Stimulated activated CD4-positive, alpha-beta T cell treated with anti-CD3 and anti-CD28 coated beads, Interleukin-12 subunit alpha, Interleukin-12 subunit beta, amount 100 ng/mL, for 48 hours (primary cell): ENCODE measurements at regions not wholly inside any gene's neighbourhood (a gene's known extent, or its start where the extent isn't known, plus 50 kb on each side); places are given as distances from the start of the nearest gene placed in this dataset.
"Not testable (repeated sequence)": the region's sequence is repeated elsewhere in the genome, so short reads cannot be mapped to it uniquely, and the experiment has no call there.

Experiments
- DNase-seq, 3 donors: peaks; one replicate each; pipeline ENCODE4 v3.0.0-alpha.2; 2020; ENCODE audit warnings: low read depth in 2 of 3, low spot score in 1 of 3

DNA sequence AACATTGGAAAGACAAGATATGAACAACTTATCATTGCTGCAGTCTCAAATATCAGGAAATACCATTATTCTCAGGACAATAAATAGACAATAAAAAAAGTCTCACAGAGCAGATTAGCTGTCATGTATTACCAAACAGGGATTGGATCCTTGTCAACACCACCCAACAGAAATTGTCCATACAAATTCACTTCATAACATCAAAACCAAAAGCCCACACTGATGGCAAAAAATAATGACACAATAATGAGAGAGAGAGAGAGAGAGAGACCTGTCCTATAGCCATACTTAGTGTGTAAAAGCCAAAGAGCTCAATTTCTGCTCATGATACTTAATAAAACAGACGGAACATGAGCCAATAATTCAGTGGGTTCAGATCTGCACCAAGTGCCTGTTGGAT is 96.5 kb downstream of the PPIAL4G start:
- no peak for DNase-seq

DNA sequence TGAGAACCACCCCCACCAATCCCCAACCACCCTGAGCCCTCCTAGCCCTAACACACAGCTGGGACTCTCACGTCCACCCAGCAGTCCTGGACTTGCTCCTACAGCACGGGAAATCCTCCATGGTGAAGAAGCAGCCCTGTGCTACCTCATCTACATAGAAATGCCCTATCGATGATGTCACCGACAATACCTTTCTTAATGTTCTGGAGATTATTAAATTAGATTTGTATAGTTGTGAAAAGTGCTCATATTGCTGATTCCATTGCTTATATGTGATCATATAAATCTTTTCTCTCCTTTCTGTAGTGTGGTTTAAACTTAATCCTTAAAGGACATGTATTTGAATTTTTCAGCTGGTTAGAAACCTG is 97.1 kb downstream of the PPIAL4G start:
- DNase-seq: not testable (repeated sequence)

DNA sequence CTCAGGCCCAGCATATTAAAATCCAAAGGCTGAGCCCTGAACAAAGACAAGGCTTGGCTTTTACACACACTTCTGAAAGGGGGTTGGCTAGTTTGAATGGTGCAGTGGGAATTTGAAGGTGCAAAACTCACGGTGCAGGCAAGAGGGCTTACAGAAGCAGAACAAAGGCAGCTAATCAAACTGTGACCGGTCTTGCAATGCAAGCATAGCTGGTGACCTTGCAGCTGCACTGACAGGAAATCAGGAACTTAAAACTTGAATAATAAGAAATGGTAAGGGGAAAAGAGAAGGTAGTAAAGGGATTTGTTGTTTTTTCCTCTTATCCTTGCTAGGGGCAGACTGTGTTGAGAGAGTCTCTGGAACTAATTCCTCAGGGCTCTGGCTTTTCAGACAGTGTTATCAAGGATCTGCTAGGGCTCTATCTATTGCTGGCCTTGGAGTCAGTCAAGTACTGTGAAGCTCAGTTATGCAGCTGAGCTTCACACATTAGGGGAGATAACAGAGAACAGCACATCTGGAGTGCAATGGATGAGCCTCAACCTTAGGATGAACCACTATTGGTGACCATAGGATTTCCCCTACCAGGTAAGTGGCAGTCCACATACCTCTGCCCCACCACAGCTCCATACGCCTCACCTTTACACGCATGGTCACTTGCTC is 97.6 kb downstream of the PPIAL4G start:
- no peak for DNase-seq

DNA sequence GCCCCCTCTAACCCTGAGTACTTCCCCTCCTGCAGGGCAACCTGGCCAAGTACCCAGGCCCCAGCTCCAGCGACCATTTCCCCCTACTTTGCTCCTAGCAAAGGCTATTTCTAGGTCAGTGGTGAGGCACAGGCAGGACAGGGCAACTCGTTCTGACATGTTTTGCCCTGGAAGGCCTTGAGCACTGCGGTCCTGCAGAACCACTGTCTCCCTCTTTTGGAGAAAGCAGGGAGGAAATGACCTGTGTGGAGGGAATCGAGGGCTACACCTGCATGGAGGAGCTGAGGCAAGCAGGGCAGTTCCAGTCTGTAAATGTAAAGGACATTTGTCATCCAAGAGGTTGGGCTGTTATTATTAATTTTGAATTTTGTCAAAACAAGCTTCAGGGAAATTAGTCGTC is 99.1 kb downstream of the PPIAL4G start:
- DNase-seq: no peak

DNA sequence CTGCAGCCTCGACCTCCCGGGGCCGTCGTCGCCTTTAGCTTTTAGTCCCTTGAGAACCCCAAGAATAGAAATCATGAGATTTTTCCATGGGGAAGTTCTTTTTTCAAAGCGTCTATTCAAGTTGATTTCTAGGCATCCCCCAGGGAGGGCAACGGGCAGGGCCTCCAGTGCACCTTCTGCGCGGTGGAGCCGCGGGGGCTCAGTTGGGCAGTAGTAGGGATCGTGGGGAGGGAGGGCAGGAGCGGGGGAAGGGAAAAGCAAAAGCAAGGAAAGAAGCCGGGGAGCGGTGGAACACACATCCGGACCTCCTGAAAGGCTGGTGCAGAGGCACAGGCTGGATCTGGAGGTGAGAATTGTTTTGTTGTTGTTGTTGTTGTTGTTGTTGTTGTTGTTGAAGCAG is 103.4 kb downstream of the PPIAL4G start:
- DNase-seq: no peak

DNA sequence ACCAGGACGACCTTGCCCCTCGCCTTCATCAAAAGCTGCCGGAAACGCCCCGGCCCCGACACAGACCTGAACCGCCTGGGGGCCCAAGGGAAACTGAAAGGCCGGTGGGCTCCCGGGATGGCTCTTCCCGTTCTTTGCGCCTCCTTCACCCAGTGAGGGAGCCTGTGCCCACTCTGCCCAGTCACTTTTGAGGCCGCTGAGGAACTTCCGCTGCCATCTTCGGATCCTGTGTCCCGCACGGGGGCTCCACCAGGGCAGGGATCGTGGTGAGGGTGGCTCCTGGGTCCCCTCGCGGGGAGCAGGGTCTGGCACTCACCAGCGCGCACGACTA is 104.0 kb downstream of the PPIAL4G start:
- no peak for DNase-seq

DNA sequence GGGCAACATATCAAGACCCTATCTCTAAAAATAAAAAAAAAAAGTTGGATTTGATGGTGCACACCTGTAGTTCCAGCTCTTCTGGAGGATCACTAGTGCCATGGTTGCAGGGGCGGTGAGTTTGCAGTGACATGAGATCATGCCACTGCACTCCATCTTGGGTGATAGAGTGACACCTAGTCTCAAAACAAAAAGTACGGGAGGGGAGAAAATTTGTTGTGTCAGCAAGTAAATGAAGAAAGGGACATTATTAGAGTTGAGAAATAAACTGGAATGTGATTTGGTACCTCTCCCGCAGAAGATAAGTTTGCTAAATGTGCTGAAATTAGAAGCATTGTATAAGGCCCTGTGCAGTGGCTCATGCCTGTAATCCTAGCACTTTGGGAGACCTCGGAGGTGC is 105.1 kb downstream of the PPIAL4G start:
- DNase-seq: not testable (repeated sequence)

DNA sequence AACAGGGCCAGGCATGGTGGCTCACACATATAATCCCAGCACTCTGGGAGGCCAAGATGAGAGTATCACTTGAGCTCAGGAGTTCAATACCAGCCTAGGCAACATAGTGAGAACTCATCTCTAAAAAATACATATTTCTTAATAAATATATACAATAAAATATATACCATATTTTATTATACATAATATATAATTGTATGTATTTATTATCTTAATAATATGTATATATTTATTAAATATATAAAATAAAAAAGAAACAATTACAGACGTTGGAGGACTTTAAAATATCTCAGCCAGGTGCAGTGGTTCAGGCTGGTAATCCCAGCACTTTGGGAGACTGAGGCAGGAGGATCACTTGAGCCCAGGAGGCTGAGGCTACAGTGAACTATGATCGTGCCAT is 106.1 kb downstream of the PPIAL4G start:
- DNase-seq: not testable (repeated sequence)

DNA sequence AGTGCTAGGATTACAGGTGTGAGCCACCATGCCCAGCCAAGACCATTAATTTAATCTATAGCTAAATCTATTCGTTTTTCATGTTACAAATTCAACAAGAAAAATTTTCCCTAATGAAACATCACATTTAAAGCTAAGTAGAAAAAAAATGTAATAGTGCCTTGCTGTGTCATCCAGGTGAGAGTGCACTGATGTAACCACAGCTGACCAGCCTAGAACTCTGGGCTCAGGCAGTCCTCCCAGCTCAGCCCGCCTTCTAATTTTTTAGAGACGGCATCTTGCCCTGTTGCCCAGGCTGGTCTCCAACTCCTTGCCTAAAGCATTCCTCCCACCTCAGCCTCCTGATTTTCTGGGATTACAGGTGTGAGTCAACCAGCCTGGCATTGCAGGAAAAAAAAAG is 109.0 kb downstream of the PPIAL4G start:
- no peak for DNase-seq

DNA sequence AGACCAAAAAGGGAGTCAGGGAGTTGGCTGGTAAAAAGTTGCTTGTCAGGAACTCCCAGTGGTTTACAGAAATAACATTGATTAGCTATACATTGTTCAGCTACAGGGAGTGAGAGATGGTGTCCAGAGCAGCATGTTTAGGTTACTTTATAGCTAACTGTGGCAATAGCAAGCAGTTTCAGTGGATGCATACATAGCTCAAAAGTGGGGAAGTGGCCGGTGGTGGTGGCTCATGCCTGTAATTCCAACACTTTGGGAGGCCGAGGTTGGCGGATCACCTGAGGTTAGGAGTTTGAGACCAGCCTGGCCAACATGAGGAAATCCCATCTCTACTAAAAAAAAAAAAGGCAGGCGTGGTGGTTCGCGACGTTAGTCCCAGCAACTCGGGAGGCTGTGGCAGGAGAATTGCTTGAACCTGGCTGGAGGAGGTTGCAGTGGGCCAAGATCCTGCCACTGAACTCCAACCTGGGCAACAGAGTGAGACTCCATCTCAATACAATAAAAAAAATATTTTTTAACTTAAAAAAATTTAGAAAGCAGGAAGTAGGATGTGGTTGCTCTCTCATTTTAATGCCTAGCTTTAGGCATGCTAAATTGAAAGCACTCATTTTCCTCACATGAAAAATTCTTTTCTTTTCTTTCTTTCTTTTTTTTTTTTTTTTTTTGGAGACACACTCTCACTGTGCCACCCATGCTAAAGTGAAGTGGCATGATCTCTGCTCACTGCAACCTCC is 109.7 kb downstream of the PPIAL4G start:
- no peak for DNase-seq

DNA sequence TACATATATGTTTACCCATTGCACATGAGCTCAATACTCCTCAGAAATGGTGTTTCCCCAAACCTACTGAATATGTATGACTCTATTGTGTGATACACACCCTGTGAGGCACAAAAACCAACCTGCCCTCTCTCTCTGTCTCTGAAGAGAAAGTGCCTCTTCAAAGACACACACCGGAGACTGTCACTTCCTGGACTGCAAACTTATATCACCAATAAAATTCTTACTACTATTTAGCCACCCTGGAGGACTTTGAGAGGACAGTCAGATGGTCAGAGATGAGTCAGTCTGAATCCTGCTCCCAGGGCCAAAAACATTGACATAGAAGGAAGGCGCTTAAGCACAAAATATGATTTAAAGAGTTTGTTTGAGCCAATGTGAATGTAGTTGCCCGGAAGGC is 110.4 kb downstream of the PPIAL4G start:
- no peak for DNase-seq

DNA sequence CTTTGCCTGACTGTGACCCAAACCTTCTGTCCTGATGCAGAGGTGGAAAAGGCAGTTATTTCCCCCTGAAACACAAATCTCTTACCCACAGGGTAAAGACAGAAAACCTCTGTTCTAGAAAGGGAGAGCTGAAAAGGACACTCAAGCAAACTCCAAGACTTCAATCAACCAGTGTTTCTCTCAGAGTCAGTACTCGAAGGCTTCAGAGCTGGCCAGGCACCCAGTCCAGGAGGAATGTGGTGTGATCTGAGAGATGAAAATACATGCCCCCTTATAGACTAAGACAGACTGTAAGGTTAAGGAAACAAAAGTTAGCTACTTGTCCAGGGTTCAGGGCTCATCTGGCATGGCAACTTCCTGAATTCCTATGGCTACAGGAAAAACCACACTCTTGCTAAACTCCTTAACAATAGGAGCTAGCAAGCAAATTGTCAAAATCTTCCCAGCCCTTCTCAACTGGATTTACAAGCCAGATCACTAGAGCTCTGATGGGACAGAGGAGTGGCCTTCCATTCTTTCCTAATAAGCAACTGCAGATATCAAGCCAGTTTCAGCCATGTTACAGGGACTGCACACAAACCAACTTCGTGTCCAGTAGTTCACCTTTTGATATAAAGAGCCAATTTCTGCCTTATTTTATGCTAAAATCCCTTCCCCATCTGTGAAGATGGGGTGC is 110.9 kb downstream of the PPIAL4G start:
- not testable (repeated sequence) for DNase-seq

DNA sequence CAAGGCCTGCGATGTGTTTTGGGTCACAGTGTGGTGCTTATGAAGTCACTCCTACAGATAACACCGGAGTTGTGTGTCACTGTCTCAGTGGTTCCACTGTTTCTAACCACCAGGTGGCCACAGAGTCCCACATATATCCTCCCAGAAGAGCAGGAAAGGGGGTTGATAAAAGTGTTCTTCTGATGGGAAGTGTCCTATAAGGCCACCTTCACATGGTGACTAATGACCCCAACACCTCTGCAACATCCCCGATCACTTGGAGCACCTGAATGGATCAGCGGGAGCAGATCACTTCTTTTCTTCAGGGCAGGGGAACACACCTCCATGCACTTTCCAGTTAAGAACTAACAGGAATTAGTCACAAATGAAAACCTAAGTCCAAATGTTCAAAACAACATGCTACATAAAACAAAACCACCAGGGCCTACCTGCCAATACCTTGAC is 111.5 kb downstream of the PPIAL4G start:
- DNase-seq: peak; percentile 36 to 63 (median 54)

DNA sequence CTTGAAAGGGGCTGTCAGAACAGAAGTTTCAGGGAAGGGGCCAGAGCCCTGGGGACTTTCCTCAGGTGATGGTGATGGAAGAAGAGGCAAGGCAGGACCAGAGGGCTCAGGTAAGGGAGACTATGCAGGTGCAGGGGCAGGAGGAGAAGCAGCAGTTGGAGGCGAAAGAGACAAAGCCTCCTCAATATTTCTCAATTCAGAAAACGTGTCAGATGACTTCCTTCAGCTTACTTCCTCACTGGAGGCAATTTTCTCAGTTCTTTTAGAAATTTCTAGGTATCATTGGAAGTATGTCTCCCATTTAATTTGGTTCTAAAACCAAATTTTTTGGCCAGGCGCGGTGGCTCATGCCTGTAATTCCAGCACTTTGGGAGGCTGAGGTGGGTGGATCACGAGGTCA is 112.4 kb downstream of the PPIAL4G start:
- DNase-seq: not testable (repeated sequence)

DNA sequence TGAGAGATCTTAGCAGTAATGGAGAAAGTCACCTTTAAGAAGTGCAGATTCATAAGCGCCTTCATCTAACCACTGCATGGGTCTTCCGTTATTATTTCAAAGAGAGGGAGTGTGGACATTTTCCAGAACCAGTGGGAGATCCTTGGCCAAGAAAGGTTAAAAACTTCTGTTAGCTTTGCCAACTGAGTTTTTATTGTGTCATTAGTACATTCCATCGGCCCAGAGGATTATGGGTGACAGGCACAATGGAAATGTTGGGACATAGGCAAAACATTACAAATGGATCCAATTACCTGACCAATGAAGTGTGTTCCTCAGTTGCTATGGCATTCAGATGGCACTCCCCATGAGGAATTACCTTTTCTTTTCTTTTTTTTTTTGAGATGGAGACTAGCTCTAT is 115.5 kb downstream of the PPIAL4G start:
- DNase-seq: no peak

DNA sequence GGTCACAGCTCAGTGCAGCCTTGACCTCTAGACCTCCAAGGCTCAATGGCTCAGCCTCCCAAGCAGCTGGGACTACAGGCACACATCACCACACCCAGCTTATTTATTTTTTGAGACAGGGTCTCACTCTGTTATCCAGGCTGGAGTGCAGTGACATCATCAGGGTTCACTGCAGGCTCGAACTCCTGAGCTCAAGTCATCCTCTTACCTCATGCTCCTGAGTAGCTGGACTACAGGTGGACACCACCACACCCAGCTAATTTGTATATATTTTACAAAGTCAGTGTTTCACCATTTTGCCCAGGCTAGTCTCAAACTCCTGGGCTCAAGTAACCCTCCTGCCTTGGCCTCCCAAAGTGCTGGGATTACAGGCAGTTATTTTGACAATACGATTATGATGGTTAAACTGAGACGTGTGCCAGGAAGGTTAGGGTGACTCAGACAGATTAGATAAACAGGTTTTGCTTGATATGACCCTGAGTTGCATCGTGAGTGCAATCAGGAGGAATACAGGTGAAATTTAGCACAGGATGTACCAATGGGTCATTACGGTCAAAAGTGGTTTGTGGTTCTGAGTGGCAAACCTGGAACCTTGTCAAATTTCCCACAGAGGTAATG is 116.9 kb downstream of the PPIAL4G start:
- not testable (repeated sequence) for DNase-seq

DNA sequence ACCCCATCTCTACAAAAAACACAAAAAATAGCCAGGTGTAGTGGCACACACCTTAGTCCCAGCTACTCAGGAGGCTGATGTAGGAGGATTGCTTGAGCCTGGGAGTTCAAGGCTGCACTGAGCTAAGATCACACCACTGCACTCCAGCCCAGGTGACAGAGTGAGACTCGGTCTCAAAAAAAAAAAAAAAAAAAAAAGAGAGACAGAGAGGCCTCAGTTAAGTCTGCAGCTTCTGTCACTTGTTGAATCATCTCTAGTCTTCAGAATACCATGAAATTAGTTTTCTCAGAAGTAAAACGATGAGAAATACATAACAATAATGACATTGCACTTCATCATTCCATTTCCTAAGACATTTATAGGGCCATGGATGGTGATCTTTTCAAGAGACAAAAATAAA is 118.0 kb downstream of the PPIAL4G start:
- DNase-seq: not testable (repeated sequence)

DNA sequence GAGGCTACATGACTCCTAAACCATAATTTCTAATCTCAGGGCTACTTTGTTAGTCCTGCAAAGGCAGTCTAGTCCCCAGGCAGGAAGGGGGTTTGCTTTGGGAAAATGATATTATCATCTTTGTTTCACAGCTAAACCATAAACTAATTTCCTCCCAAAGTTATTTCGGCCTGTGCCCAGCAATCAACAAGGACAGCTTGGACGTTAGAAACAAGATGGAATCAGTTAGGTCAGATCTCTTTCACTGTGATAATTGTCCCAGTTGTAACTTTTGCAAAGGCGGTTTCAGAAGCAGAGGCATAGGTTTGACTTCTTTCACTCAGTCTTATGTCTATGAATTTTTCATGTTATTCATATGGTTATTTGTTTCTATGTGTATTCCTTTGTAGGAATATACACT is 119.1 kb downstream of the PPIAL4G start:
- DNase-seq: not testable (repeated sequence)

DNA sequence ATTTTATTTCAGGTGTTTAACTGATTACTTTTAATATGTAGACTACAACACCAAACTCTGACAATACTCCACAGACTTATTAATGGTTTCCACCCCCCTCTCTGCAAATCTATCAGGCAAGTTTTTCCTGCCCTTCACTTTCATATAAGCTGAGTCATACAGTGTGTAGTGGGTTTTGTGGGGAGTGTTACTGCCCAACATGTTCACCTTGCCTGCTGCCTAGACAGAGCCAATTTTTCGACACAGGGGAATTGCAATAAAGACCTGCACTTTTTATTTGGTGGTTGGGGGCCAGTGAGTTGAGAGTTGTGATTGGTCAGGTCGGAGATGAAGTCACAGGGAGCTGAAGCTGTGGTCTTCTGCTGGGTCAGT is 119.7 kb downstream of the PPIAL4G start:
- DNase-seq: no peak

DNA sequence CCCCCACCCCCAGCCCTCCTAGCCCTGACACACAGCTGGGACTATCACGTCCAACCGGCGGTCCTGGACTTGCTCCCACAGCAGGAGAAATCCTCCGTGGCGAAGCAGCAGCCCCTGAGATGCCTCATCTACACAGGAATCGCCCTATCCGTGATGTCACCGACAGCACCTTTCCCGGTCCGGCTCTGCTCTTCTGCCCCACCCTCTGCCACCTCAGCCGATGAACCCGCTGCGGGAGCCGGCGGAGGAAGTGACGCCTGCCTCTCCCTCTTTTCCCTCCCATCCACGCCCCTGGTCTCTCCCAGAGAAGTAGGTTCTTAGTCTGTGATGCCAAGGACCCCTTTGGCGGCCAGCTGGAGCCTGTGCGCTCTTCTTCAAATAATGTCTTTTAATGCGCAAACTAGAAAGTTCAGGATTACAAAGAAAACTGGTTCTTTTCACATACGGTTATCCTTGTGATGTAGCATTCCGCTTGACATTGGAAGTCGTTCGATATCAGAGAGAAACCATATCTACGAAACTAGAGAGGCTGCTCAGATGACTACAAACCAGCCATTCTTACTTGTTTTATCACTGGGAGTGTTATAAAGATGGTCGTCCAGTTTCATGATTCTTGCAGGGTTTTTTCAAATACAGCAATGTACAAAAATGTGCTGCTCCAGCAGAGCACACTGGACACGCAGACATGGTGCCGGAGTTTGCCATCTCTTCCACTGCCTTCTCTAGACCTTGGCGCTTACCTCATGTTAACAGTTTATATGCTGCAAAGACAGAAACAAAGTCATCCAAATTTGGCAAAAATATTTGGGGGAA is 120.3 kb downstream of the PPIAL4G start:
- DNase-seq: peak in 2 of 3 donors; percentile 42 to 55

DNA sequence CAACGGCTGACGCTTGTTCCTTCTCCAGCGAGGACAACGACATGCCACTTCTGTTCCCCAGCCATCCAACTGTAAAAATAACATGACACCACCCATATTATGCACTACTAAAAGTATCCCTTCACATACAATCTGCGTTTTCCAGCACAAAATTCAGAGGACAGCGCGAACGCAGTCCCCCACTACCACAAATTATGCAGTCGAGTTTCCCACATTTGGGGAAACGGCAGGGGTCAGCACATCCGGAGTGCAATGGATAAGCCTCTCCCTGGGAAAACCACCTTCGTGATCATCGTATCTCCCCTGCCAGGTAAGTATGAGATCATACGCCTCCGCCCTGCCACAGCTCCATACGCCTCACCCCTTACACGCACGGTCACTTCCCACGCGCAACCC is 120.9 kb downstream of the PPIAL4G start:
- peak in 1 of 3 donors; percentile 41 for DNase-seq
